GM10266 (cell line): ENCODE measurements at regions not wholly inside any gene's neighbourhood (a gene's known extent, or its start where the extent isn't known, plus 50 kb on each side); places are given as distances from the start of the nearest gene placed in this dataset.

ENCODE experiments used
- DNase-seq: peaks from one replicate; pipeline ENCODE4 v3.0.0; 2012; ENCODE audit errors: extremely low spot score
- TF ChIP-seq, protein P1 (sequence below): IDR thresholded peaks from 2 replicates; pipeline ENCODE4 v1.5.1; 2012; ENCODE audit warnings: mild to moderate bottlenecking, low read depth; ENCODE audit not compliant: control insufficient read depth, insufficient read depth; ENCODE audit errors: missing control alignments

DNA sequence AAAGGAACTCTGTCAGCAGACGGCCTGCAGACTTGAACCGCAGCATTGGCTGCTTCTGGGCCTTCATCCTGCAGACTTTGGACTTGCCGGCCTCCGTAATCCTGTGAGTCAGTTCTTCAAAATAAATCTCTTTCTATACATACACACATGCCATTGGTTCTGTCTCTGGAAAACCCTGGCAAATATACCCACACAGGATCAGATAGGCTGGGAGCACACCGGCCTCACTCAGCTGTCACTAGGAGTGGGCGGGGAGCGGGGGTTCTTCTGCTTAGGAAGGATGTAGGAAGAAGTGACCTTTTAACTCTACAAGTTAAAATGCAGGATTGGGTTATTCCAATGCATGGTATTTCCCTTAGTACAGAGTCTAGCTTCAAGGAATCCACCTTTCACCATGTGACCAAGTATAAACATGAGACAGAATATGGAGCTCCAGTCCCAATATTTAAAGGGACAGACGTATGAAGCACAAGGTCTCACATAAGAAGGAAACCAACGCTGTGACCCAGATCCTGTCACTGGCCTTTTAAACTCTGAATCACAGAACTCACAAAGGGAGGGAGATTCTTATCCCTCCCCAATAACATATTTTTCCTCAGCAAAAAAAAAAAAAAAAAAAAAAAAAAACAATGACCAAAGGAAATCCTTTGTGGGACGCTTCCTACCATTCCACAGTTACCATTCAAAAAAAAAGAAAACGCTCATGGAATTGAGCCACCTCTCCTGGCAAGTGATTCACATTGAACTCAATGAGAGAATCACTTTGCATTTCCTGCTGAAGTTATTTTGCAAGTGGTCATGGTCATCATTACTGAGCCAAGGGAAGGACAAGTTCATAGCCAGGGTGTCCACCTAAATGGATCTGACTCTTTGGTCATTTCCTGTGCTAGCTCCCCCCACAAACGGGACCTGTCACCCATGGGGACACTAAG, 352.9 kb downstream of the FOXO1 start:
- no peak for DNase-seq
- TF ChIP-seq, protein P1, sequence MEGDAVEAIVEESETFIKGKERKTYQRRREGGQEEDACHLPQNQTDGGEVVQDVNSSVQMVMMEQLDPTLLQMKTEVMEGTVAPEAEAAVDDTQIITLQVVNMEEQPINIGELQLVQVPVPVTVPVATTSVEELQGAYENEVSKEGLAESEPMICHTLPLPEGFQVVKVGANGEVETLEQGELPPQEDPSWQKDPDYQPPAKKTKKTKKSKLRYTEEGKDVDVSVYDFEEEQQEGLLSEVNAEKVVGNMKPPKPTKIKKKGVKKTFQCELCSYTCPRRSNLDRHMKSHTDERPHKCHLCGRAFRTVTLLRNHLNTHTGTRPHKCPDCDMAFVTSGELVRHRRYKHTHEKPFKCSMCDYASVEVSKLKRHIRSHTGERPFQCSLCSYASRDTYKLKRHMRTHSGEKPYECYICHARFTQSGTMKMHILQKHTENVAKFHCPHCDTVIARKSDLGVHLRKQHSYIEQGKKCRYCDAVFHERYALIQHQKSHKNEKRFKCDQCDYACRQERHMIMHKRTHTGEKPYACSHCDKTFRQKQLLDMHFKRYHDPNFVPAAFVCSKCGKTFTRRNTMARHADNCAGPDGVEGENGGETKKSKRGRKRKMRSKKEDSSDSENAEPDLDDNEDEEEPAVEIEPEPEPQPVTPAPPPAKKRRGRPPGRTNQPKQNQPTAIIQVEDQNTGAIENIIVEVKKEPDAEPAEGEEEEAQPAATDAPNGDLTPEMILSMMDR, result no peak

DNA sequence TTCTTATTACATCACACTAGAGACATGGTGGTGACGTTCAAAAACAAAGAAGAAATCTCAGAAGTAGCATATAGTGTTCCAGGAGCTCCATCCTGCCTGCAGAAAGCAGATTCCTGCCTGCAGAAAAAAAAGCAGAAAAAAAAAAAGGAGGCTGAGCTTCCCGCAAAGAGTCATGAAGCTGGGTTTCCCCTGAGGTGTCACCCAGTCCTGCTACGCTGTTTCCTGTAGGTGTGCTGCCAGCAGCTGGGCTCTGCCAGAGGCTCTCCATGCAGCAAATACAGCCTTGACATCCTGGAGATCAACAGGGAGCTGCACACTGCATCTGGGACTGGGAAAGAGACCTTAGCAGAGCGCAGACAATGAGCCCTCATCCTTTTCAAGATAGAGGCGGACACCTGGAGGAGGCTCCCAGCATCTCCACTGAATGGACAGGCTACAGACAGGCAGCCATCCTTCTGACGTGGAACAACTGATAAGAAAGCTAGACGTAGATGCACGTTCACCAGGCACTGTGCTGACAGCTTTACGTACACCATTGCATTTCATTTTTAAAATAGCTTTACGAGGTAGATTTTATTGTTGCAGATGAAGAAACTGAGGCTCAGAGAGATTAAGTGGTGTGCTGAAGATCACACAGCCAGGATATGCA, 350.9 kb downstream of the FOXO1 start:
- TF ChIP-seq, protein P1, result no peak
- DNase-seq, result no peak

DNA sequence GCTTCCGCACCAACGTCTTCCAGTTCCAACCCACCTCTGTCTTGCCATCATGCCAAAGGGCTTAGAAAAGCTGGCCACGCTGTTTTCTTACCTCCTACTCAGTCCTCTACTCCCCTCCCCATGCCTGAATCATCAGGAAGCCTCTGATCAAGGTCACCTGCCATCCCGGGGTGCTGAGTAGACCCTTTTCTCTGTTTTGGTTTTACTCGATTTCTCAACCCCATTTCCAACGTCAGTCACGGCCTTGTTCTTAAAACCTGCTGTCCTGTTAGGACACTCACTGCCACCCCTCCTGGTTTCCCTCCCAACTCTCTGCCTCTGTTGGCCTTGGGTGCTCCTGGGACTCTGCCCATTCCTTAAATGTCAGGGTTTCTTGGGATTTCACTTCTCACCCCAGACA, 350.1 kb downstream of the FOXO1 start:
- no peak for DNase-seq
- TF ChIP-seq, protein P1, result no peak

DNA sequence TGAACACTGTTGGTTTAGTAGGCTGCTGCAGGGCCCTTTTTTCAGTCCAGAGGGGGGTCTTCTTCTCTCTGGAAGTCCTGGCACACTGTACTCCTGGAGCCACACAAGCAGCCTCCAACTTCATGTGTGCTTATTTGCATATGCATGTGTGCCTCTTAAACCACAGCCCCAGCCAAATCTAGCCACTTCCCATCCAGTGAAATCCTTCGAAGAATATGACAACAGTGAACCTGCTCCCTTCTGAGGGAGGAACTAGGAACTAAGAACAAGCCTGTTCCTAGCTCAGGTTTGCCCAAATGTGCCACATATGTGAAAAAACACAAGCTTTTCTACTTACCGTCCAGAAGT, 348.5 kb downstream of the FOXO1 start:
- TF ChIP-seq, protein P1, result no peak
- no peak for DNase-seq

DNA sequence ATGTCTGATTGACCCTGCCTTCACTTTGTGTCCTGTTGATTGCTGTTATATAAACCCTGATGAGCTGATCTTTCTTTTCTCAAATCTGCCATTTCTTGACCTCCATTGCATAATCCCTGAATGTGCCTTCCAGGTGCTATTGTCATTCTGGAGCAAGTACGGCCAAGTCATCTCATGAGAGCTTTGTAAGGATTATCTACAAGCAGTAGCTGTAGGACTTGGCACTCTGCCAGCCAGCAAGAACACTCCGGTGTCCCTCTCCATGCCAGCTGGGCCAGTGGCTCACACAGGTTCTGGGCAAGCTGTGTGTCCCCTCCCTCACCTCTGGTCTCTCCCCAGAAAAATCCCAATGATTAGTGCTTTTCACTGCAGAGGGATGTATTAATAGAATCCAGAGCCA, 348.1 kb downstream of the FOXO1 start:
- no peak for DNase-seq
- TF ChIP-seq, protein P1, result no peak

DNA sequence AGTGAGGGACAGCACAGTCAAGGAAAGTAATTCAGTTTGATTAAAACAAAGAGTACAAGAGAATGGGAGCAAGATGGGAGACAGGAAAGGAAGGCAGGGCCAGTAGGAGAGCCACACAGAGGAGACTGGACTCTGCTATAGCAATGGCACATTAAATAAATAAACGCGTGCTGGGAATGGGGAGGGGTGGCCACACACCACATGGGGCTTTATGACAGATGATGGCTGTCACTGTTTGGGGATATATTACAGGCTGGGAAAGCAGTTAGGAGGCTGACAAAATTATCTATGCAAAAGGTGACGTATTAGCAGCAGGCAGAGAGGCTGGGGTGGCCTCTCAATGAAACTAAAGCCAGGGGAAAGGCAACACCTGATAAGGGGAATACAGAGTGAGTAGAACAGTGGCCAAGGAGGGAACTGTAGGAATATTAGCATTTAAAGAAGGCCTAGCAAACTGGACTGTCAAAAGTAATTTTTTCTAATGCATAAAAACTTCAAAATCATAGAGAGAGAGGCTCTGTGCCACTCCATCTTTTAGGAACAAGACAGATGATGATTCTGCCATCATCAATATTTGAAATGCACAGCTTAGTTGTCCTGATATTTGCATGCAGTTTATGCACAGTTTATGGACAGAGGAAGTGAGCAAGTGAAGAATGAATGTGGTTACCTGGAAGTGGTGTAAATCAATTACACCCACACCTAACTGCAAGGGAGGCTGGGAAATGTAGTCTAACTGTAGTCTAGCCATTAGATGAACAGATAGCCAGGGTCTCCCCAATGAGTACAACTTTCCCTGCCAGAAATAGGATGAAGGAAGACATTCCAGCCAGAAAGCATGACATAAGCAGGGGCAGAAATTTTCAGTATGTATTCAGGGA, 346.5 kb downstream of the FOXO1 start:
- TF ChIP-seq, protein P1, result no peak
- no peak for DNase-seq
